Inferior parietal cortex (tissue), 1 donor: ENCODE measurements at regions not wholly inside any gene's neighbourhood (a gene's known extent, or its start where the extent isn't known, plus 50 kb on each side); places are given as distances from the start of the nearest gene placed in this dataset.
"Not testable (repeated sequence)": the region's sequence is repeated elsewhere in the genome, so short reads cannot be mapped to it uniquely, and the experiment has no call there.

ENCODE experiments used
- DNase-seq: peaks from one replicate; pipeline ENCODE4 v3.0.0-alpha.2; 2016; ENCODE audit errors: extremely low spot score

- DNase-seq, result no peak
Observed at GRCh38 chr22:25281675-25282345, 62.4 kb downstream of the CRYBB2 start.

DNA sequence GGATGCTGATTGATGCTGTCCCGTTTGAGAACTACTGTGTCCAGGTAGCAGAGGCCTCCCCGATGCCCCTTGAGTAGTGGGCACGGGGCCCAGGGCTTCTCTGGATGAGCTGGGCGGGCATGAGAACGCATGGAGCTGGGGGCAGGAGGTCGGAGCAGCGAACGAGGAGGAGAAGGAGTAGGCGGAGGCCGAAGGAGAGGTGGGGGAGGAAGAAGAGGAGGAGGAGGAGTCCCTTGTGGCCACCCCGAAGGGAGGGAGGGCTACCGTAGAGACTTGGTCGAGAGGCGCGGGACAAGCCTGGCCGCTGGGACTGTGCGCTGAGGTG lies 62.9 kb downstream of the CRYBB2 start:
- DNase-seq, result no peak

- DNase-seq, result no peak
Observed at GRCh38 chr22:25282671-25283561, 63.5 kb downstream of the CRYBB2 start.

DNA sequence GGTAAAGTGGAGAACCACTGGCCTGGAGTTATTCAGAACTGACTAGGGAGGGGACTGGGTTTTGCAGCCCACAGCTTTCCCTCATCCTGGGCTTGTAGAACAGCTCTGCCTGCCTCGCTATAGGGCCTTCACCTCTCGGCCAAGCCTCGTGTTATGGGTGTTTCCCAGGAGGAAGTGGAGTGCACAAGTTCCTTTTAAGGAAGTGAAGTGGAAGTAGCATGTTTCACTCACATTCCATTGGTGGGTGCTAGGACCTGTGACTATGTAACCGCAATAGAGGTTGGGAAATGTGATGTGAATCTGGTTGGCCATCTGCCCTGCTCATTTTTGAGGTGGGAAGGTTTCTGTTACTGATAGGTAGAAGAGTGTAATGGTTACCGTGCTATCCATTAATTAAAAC lies 69.0 kb downstream of the CRYBB2 start:
- DNase-seq, result not testable (repeated sequence)

- not testable (repeated sequence) for DNase-seq
Observed at GRCh38 chr22:25301912-25302311, 82.5 kb downstream of the CRYBB2 start.

DNA sequence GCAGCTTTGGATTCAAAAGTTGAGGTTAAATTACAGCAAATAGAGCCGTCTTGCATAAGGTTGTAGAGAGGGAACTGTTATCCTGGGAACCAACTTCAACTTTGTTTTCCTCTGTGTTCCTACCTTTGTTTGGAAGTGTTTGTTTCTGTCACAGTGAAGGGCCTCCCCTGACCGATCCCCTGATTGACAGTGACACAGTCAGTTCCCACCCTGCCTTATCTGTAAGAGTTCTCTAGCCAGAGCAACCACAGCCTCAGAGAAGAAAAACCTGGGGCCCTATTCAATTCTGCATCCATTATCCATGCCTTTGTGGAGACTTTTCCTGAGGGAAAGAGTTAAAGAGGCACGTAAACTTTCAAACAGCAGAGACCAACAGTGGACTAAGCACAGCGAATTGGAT lies 90.1 kb downstream of the CRYBB2 start:
- not testable (repeated sequence) for DNase-seq

DNA sequence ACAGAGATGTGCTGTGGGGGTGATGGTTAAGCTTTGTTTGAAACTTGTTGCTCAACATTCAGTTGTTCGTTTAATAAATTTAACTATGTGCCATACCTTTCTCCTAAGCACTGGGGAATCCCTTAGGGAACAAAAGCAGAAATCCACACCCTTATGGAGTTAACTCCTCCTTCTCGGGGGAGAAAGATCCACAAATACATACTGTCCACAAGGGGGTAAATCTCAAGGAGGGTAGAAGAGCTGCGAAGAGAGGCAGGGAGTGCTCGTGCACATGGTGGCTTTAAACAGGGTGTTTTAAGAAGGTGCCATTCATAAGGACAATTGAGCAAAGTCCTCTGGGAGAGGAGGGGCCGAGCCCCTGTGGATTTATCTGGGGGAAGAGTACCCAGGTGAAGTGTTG lies 92.5 kb downstream of the CRYBB2 start:
- not testable (repeated sequence) for DNase-seq

GRCh38 chr22:25318081-25318823 lies 98.8 kb downstream of the CRYBB2 start:
- DNase-seq, result no peak

DNA sequence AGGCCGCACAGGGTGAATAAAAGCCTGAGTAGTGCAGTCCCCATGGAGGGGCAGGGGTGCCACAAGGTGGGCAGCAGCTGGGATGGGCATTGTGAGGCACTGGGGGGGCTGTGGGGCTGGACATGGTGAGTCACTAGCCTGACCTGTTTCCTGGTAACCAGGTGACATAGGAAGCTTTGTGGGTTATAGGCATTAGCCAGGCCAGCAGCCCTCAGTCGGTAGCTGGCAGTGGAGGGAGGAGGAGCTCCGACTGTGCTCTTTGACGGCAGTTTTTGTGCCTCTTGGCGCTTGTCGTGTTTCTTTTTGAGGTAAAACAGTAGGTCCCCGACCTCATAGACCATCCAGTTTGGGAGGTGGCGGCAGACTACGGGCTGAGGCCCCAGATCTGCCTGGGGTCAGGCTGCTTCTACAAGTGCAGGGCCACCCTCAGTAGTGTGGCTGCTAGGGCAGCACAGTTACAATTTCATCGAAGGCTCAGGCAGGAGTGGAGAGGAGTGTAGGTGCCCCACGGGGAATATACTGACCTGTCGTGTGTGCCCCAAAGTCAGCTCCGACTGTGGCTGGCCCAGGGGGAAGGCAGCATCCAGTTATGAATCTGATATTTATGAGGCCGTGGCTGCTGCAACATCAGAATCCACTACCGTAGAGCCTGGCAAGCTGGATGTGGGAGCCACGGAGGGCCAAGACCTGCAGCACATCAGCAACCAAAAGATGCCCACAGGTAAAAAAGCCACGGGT lies 107.7 kb downstream of the CRYBB2 start:
- no peak for DNase-seq

DNA sequence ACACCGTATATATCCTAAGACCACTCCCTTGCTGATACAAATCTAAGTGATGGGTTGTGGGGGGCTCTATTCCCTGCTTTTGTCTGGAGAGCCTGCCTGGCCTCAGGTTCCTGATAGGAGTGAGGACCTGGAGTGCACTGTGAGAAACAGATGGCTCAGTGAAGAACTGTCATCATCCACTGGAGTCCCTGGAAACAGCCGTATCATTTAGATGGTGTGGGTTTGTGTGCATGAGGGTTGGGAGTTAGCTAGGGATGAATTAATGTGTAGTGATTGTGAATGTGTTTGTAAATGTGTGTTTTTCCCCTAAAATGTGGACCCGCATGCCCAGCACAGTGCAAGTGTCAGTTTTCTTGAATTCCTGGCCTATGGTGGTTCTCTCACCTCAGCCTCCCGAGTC lies 111.6 kb downstream of the CRYBB2 start:
- no peak for DNase-seq

DNA sequence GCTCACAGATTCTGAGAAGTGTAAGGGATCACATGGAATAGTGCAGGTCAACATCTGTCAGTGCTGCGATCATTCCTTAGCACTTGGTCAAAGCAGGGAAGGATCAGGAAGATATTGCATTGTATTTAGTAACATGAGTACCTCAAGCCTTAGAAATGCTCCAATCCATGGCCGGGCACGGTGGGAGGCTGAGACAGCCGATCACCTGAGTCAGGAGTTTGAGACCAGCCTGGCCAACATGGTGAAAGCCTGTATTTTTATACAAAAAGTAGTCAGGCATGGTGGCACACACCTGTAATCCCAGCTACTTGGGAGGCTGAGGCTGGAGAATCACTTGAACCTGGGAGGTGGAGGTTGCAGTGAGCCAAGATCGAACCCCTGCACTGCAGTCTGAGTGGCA lies 112.5 kb downstream of the CRYBB2 start:
- DNase-seq, result not testable (repeated sequence)

DNA sequence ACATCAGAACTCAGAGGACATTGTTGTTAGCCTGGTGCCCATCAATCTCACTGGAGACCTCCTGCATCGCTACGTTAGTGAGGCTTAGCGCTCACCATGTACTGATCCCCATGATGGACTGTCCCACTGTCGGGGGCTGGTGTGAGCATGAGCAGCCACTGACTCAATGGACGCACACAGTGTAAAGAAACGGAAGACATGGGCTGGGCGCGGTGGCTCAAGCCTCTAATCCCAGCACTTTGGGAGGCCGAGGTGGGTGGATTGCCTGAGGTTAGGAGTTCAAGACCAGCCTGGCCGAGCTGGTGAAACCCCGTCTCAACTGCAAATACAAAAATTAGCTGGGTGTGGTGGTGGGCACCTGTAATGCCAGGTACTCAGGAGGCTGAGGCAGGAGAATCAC lies 112.9 kb downstream of the CRYBB2 start:
- DNase-seq, result no peak

DNA sequence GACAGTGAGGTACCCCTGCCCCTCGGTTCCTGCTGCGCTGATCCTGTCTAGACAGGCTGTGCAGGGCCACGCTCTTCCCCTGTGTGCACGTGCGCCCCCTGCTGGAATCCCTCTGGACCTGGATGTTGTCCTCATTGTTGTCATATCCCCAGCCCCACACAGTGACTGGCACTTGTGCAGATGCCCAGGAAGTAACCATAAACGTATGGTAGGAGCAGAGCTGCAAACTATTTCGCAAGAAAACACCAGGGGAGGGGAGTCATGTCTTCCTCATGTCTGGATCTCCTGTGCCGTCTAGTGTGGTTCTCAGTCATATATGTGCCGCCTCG lies 114.7 kb downstream of the CRYBB2 start:
- DNase-seq, result peak; percentile 71

GRCh38 chr22:25334631-25335030 lies 115.2 kb downstream of the CRYBB2 start:
- not testable (repeated sequence) for DNase-seq

GRCh38 chr22:25335276-25335675 lies 115.8 kb downstream of the CRYBB2 start:
- DNase-seq, result not testable (repeated sequence)

GRCh38 chr22:25340536-25340935 lies 121.1 kb downstream of the CRYBB2 start:
- DNase-seq, result not testable (repeated sequence)

GRCh38 chr22:25344366-25344765 lies 124.9 kb downstream of the CRYBB2 start:
- not testable (repeated sequence) for DNase-seq

- no peak for DNase-seq
Observed at GRCh38 chr22:25346859-25347751, 127.7 kb downstream of the CRYBB2 start.

DNA sequence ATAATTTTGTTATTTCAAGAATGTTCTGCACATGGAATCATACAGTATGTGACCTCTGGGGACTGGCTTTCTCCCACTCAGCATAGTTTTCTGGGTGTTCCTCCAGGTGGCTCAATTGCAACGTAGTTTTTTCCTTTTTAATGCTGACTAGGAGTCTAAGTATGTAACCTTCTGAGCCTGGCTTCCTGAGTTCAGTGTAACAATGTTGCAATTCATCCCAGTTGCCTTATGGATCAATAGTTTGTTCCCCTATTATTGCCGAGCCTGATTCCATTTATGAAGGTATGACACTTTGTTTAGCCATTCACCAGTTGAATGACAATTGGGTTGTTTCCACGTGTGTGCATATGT lies 128.3 kb downstream of the CRYBB2 start:
- no peak for DNase-seq

GRCh38 chr22:25348391-25348790 lies 129.0 kb downstream of the CRYBB2 start:
- no peak for DNase-seq

- DNase-seq, result not testable (repeated sequence)
Observed at GRCh38 chr22:25348996-25349395, 129.6 kb downstream of the CRYBB2 start.
